HG03175 (cell line): ENCODE measurements at regions not wholly inside any gene's neighbourhood (a gene's known extent, or its start where the extent isn't known, plus 50 kb on each side); places are given as distances from the start of the nearest gene placed in this dataset.

ENCODE experiments used
- ATAC-seq: cut with Tn5 transposase; IDR thresholded peaks from one replicate; pipeline ENCODE4 v1.9.1; 2021; ENCODE audit warnings: mild to moderate bottlenecking, moderate library complexity; ENCODE audit not compliant: unreplicated experiment

DNA sequence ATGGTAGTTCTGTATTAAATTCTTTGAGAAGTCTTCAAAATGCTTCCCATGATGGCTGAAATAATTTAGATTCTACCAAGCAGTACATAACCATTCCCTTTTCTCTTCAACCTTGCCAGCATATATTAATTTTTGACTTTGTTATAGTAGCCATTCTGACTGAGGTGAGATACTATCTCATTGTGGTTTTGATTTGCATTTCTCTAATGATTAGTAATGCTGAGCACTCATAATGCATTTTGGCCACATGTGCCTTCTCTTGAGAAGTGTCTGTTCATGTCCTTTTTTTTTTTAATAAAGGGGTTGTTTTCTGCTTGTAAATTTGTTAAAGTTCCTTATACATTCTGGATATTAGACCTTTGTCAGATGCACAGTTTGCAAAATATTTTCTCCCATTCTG lies 173.9 kb downstream of the CALCRL start:
- ATAC-seq: no peak

DNA sequence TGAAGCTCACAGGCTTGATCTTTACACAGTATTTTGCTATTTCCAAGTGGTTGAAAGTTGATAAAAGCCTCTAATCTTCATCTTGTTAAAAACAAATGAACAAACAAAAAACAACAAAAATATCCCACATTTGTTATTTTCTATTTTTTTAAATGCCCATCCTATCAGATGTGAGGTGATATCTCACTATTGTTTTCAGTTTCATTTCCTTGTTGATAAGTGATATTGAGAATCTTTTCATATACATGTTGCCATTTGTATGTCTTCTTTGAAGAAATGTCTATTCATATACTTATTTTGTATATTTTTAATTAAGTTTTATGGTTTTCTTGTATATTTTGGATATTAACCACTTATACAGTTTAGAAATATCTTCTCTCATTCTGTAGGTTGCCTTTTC lies 175.8 kb downstream of the CALCRL start:
- ATAC-seq: no peak

DNA sequence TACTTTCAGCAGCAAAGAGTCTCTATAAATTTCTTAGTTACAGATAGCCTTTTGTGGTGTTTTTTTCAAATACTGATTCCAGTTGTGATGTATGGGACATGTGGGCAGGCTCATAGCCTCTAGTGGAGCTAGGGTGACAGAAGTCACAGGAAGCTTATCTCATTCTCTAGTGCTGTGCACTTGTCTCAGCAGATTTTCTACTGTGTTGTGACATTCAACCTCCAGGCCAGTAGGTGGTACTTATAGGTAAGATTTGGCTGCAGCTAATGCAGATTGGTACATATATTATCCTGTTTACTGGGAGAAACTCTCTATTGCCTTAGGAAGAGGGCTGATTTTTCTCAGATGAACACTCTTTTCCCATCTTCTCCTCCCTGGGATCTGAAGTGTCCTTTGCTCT lies 176.2 kb downstream of the CALCRL start:
- ATAC-seq: no peak

DNA sequence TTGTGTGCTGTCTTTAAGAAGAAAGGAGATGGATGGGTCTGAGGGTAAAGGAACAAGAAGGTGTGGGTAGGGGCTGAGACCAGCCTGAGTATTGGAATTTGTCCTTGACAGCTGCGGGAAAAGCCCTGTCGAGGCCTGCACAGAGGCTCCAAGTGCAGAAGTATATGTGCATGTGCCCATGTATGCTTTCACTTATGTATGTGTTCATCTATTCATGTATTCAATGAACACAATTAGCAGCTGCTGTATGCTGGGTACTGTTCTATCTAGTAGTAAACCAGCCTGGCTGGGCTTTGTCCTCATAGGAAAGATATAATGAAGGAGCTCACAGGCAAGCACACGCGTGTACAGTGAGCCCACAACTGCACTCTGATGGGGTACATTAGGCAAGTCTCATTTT lies 181.4 kb downstream of the CALCRL start:
- ATAC-seq: no peak

DNA sequence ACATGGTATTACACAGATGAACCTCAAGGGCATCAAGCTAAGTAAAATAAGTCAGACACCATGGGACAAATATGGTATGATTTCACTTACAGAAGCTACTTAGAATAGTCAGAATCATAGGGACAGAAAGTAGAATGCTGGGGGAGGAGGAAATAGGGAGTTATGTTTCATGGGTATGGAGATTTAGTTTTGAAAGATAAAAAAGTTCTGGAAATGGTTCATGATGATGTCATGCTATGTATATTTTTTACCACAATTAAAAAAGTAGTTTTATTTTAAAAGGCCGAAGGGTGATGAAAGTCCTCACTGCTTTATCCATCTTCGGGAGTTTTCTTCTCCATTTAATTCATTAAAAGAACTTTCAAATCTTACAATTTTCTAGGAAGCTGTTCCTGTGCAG lies 181.9 kb downstream of the CALCRL start:
- ATAC-seq: no peak

DNA sequence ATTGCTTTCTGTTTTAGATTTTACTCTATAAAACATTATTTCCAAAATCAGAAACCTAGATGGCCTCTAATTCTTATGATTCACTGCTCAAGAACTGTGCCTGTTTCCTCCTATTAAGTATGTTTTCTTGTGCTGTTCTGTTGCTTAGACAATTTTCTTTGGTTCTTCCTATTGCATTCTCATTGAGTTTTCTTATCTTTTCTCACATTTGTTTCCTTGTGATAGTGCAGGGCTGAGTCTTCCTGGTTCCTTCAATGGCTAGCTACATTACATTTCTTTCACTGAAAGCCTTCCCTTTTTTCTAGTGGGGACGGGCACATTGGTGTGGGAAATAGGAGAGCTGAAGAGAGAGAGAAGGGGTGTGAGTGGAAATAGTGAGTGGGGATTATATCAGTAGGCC lies 183.4 kb downstream of the CALCRL start:
- no peak for ATAC-seq

DNA sequence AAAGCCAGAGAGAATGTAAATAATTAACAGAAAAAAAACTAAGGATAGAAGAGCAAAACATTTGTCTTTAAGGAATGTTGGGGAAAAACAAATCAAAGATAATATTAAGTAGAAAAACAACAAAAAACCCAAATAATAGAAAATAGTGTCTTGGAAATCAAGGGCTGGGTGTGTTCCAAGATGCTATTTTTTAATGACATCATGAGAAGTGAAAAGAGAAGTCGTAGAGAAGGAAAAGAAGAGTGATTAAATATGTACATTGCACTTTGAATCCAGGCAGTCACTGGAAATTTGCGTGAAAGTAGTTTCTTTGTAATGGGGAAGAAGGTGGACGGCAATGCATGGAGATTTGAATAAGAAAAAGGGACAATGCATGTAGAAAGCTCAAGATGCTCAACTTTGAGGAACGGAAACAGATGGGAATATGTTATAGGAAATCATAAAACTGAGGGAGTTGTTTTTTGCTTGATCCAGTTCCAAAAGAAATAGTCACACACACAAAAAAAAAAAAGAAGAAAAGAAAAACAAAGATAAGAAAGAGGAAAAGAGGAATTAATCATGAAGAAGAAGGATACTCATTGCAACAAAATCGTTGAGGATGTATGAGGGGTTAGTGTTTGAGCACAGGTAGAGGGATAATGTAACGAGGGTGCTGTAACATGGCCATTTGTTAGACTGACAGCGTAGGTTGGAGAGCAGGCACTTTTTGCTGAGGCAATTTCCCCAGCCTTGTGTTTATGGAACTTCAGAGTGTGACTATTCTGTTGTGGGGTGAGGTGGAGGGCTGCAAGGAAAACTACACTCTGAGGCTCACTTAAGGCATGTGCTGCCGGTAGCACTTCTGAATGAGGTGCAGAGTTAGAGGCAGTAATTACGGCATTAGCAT lies 184.1 kb downstream of the CALCRL start:
- ATAC-seq: no peak

DNA sequence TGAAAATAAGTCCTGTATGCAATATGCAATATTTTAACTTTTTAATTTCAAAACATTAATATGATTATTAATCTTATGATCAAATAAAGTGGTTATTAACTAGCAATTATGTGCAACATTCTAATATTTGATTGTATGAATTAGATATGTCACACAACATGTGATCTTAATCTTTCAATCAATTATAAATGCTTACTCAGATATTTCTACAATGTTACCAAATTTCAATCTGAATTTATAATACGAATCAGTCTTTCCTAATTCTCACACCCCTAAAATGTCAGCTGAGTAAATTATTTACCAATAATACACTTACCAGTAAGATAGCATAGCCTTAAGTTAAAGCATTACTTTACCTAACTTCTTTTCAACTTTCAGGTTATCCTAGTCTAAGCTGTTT lies 186.3 kb downstream of the CALCRL start:
- no peak for ATAC-seq

DNA sequence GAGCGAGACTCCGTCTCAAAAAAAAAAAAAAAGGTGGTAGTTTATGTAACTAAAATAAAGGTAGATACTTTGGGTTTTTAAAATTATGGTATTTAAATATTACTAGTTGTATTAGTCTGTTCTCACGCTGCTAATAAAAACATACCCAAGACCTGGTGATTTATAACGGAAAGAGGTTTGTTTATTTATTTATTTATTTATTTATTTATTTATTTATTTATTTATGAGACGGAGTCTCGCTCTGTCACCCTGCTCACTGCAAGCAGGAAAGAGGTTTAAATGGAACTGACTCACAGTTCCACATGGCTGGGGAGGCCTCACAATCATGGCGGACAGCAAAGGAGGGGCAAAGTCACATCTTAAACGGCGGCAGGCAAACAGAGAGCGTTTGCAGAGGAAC lies 196.0 kb downstream of the CALCRL start:
- ATAC-seq: no peak

DNA sequence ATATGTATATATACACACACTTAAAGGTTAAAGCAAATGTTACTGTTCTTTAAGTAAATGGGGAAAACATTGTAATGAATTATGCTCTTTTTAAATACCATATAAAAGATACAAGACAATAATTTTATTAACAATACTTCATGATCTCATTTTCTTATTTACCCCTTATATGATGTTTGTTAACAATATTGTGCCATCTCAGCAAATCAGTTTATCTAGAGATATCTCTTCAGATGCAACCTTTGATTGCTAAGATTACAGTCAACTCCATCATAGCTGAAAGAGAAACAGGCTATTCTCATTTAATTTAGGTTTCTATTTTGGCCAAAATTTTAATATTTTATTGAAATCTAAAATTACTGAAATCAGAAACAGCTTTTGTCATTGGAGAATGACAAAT lies 197.9 kb downstream of the CALCRL start:
- ATAC-seq: no peak

DNA sequence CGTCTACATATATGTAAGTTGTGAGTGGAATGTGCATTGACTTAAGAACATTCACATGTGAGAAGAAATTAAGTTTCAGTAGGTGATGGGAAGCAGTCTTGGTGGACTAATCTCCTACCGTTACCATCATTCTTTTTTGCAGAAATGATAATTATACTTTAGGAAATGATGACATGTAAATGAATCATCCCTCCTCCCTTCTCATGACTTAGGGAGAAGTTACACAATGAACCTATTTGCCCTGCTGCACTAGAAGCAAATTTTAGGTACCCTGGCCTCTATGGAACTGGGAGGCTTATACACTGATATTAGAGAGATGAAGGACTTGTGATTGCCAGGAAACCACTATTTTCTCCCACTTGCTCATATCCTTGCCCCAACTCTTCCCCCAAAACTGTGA lies 214.2 kb downstream of the CALCRL start:
- ATAC-seq: no peak

DNA sequence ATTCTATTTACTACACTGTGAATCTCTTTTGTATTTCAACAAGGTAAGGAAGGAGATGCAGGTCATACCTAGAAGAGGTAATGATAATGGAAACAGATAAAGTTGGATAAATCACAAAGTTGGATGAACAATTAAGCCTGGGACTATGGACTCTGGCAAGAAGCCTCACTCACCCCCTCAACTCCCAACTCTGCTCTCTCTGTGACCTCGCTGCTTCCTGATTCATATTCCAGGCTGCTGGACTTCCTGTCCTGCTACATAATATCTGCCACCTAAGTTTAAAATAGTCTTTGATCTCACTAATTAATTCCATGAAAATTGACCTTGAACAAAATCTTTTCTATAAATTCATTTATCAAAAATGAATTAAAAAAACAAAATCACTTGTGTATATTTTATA lies 215.3 kb downstream of the CALCRL start:
- ATAC-seq: no peak

DNA sequence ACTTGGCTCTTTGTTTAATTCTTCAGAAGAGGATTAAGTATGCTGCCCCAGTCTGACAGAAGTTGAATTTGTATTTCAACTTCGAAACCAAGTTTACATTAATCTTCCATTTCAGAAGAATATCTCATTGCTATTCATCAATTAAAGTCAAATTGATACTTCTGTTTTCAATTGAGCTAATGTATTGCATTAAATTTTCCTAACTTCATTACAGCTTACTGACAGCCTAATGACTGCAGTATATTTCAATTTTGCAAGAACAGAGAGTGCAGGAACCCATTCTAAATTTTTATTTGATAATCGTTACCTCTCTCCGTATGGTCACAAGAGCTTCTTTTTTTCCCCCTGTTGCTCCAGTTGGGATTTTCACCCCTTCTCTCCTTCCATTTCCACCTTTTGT lies 218.0 kb downstream of the CALCRL start:
- ATAC-seq: no peak

DNA sequence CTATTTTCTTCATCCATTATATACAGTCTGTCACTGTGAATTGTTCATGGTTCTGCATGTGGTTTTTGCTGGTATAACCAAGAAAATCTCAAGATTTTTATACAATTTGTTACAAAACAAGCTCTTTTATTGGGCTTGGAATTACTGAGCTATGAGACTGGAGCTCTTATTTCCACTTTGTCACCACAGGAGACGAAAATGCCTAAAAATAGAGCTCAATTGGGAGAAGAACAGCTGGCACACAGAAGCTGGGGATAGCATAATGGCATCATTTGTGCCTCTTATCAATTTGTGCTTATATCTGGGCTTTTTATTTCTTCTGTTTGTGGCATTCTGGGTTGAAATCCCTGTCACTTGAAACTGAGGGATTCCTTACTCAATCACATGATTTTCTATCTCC lies 219.1 kb downstream of the CALCRL start:
- no peak for ATAC-seq

DNA sequence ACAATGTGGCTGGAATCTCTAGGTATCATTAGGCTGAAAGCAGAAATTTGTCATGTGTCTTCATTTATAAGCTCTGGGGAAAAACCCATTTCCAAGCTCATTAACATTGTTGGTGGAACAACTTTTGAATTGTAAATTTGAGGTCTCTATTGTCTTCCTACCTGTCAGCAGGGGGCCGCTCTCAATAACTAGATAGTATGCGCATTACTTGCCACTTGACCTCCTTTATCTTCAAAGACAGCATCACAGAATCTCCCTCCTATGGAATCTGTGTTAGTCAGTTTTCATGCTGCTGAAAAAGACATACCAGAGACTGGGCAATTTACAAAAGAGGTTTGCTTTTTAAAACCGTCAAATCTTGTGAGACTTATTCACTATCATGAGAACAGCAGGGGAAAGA lies 223.1 kb downstream of the CALCRL start:
- ATAC-seq: no peak

DNA sequence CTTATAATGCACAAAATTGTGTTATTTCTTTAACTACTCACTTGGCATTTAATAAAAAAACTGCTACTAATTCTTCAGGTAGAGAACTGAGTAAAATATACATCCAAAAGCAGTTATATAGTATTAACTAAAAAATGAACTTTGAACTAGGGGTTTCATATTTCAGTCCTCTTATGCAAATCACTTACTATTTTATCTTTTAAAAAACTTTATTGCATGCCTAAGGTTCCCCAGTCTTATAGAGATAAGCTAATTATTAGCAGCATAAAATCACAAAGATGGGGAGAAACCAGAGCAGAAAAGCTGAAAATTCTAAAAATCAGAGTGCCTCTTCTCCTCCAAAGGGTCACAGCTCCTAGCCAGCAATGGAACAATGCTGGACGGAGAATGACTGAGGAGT lies 228.0 kb downstream of the CALCRL start:
- ATAC-seq: no peak

DNA sequence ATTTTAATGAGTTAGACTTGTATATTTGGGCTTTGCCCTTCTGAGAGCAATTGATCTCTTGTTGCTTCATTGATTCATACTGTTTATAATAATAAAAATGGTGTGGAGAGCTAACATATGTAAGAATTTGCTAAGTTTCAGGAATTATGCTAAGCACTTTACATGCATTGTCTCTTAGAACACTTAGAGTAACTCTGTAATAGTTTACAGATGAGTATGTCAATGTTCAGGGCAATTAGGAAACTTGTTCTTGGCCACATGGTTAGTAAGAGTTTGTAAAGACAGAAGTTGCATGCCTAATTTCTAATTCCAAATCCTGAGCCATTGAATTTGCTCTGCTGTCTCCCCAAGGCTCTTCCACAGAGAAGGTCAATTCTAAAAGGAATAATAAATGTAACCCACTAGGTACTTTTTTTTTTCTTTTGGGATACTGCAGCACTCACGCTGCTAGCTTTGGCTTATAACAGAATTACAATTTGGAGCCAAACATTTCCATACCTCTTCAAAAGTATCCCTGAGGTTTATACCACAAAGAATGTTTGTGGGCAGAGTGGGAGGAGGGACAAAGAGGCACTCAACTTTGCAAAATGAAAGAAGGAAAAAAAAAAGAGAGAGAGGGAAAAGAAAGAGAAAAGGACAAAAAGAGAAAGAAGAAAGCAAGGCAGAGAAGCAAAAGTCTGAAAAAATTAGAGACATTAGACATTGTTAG lies 232.4 kb downstream of the CALCRL start:
- no peak for ATAC-seq

DNA sequence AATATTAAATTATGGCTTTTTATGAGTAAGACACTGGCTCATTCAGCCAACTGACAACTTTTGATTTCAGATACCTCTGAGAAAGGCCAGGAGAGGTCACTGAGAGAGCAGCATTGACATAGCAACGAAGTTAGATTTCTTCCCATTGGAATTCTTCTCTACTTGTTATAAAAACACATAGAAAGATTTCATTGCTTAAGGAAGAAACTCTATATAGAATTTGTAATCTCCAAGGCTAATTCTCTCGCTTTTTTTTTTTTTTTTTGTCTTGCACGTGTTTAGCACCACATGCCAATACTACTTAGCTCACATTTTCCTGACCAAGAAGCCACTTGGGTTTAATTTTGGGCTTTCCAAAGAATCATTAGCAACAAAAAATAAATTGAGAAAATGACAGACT lies 233.7 kb downstream of the CALCRL start:
- ATAC-seq: no peak

DNA sequence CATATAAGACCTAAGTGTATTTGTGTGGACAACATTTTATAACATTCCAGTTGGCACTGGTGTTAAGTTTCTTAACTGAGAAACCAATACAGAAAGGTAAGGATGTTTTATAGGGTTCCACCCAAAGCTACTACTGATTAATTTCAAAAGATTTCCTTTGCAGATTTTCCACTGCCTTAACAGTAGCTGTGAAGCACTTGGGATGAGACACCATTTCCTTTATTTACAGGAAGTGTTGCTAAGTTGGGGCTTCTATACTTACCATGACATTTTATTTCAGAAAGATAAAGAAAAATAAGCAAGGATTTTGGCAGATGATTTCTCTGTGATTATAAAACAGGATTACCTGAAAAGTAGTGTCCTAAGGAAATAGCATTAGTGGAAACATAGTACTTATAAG lies 234.3 kb downstream of the CALCRL start:
- no peak for ATAC-seq

DNA sequence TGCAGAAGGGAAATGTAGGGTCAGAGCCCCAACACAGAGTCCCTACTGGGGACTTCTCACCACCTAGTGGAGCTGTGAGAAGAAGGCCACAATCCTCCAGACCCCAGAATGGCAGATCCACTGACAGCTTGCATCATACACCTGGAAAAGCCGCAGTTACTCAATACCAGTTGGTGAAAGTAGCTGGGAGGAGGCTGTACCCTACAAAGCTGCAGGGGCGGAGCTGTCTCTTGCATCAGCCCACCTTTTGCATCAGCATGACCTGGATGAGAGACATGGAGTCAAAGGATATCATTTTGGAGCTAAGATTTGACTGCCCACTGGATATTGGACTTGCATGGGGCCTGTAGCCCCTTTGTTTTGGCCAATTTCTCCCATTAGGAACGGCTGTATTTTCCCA lies 237.3 kb downstream of the CALCRL start:
- no peak for ATAC-seq

DNA sequence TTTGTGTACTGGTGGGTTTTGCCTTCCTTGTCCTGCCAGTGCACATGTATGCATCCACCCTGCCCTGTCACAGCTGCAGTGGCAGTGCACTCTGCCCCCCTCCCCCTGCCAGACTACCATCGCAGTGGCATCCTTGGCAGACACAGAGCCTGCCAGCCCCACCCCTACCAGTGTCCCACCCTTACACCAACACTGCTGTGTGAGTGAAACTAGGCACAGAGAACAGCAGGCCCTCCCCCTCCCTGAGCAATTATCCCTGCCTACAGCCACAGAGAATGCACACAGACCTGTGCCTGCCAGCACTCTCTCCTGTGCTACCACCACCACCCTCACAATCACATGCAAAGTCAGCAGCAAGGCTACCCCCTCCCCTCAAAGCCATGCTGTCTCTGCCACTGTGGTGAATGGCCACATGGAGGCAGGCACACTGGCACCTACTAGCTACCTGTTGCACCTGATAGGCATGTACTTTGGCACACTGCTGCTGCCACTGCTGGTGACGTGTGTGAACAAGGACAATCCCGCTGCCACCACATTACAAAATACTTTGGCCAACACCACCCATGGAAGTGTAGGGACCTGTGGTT lies 239.8 kb downstream of the CALCRL start:
- ATAC-seq: no peak

DNA sequence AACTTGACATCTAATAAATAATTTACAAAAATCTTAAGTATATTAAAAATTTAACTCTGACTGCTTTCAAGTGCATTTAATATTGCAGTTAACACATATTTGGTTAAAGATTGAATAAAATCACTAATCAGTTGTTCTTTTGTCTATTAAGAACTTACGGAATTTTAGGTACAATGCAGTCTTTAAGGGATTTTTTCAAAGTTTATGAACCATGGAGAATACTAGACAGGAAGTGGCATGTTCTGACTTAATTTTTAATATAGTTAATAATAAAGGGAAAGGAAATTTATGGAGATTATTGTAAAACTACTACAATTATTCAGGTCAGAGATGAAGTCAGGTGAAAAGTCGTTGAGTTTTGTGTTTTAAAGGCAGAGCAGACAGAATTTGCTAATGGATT lies 240.9 kb downstream of the CALCRL start:
- no peak for ATAC-seq
